Fibroblast of the aortic adventitia (primary cell): ENCODE measurements at regions not wholly inside any gene's neighbourhood (a gene's known extent, or its start where the extent isn't known, plus 50 kb on each side); places are given as distances from the start of the nearest gene placed in this dataset.

Experiments used
- DNase-seq: peaks from one replicate; pipeline ENCODE4 v3.0.0-alpha.2; 2010; ENCODE audit warnings: low read depth
- H3K4me3 ChIP-seq: 2 replicates; pipeline ENCODE4 v1.5.1; 2011; ENCODE audit warnings: low read depth, mild to moderate bottlenecking, control low read depth, low read length, moderate library complexity
- TF ChIP-seq, protein P1 (sequence below): IDR thresholded peaks from 2 replicates; pipeline ENCODE4 v1.5.1; 2011; ENCODE audit warnings: mild to moderate bottlenecking, low read length, control low read depth, inconsistent platforms; ENCODE audit not compliant: insufficient read depth

DNA sequence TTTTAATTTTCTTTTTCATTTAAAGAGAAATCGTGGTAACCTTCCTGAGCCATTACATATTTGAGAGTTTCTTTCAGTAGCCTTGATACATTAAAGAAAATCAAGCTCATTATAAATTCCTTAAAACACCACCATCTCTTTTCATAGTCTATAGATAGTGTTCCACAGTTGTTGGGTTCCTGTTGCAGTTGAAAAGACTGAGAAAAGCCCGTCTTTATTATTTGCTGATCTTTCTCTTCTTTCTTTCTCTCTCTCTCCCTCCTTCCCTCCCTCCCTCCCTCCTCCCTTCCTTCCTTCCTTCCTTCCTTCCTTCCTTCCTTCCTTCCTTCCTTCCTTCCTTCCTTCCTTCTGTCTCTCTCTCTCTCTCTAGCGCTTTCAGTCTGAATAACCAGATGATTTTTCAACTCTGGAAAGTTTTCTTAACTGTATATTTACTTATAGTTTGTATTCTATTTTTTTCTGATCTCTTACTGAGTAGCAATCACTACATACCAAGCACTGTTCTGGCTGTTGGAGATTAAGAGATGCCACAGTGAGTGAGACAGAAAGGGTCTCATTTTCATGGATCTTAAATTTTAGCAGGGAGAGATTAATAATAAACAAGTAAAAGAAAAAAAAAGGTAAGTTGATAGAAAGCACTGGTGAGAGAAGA lies 157.5 kb downstream of the TINAG start:
- no peak overlapping the region for H3K4me3 ChIP-seq
- TF ChIP-seq, protein P1, sequence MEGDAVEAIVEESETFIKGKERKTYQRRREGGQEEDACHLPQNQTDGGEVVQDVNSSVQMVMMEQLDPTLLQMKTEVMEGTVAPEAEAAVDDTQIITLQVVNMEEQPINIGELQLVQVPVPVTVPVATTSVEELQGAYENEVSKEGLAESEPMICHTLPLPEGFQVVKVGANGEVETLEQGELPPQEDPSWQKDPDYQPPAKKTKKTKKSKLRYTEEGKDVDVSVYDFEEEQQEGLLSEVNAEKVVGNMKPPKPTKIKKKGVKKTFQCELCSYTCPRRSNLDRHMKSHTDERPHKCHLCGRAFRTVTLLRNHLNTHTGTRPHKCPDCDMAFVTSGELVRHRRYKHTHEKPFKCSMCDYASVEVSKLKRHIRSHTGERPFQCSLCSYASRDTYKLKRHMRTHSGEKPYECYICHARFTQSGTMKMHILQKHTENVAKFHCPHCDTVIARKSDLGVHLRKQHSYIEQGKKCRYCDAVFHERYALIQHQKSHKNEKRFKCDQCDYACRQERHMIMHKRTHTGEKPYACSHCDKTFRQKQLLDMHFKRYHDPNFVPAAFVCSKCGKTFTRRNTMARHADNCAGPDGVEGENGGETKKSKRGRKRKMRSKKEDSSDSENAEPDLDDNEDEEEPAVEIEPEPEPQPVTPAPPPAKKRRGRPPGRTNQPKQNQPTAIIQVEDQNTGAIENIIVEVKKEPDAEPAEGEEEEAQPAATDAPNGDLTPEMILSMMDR: no peak
- no peak for DNase-seq

DNA sequence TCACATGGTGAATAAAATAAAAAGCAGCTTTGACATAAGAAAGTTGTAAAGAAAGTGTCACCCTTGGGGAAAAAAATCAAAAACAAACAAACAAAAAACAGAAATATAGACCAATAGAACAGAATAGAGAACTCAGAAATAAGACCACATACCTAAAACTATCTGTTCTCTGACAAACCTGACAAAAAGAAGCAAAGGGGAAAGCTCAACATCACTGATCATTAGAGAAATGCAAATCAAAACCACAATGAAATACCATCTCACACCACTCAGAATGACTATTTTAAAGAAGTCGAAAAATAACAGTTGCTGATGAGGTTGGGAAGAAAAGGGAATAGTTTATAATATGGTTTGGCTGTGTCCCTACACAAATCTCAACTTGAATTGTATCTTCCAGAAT lies 159.1 kb downstream of the TINAG start:
- H3K4me3 ChIP-seq: no peak overlapping the region
- DNase-seq: no peak
- TF ChIP-seq, protein P1: no peak

DNA sequence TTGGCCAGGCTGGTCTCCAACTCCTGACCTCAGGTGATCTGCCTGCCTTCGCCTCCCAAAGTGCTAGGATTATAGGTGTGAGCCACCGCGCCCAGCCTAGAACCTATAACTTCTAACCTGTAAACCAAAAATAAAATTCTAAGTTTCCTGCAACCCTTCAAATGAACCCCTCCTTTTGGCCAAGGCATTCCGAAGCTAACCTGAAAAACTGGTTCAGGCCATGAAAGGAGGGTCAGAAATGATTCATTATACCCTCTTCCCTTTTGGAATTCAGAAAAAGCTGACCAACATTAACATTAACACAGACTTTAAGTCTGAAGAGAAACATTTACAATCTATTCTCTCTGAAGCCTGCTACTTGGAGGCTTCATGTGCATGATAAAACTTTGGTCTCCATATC lies 165.1 kb downstream of the TINAG start:
- no peak for DNase-seq
- no peak overlapping the region for H3K4me3 ChIP-seq
- TF ChIP-seq, protein P1: no peak

DNA sequence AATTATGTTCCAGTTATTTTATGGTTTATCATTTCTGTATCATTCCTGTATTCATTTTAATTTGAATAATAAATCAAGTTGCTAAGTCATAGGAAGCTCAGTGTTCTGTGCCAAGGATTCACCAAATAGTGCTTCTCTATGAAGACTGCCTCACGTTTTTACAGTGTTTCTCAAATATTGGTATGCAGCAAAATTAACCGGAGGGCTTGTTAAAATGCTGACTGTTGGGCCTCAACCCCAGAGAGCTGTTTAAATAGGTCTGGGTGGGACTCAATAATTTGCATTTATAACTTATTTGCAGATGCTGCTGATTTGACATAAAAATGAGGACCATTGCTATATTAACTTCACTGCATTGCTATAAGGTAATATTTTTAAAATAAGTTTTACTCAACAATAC lies 166.7 kb downstream of the TINAG start:
- H3K4me3 ChIP-seq: no peak overlapping the region
- TF ChIP-seq, protein P1: no peak
- DNase-seq: no peak

DNA sequence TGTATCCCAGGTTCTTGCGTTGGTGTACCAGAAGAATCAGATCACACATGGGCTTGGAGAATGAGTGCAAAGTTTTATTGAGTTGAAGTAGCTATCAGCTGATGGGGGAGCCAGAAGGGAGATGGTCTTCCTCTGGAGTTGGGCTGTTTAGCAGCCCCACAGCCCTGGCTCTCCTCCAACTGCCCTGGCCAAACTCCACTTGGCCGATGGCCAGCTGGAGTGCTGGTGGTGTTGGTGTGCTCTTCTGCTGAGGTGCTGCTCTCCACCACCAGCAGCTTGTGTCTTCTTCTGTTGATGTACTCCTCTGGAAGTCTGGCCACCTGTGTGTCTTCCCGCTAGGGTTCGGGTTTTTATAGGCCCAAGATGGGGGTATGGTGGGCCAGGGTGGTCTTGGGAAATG lies 172.8 kb downstream of the TINAG start:
- no peak for DNase-seq
- H3K4me3 ChIP-seq: no peak overlapping the region
- TF ChIP-seq, protein P1: no peak

DNA sequence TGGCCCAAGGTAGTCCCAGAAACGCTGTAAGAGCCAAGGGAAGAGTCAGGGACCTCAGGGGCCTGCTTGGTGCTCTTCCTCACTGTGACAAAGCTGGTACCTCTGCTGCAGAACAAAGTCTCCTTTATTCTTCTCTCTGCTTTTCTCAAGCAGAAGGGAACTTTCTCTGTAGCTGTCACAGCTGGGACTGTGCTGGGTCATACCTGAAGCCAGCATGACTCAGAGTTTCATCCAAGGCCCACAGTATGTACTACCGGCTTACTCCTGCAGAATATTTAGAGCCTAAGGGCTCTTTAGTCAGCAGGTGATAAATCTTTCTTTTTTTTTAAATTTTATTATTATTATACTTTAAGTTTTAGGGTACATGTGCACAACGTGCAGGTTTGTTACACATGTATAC lies 183.2 kb downstream of the TINAG start:
- no peak for DNase-seq
- TF ChIP-seq, protein P1: no peak

DNA sequence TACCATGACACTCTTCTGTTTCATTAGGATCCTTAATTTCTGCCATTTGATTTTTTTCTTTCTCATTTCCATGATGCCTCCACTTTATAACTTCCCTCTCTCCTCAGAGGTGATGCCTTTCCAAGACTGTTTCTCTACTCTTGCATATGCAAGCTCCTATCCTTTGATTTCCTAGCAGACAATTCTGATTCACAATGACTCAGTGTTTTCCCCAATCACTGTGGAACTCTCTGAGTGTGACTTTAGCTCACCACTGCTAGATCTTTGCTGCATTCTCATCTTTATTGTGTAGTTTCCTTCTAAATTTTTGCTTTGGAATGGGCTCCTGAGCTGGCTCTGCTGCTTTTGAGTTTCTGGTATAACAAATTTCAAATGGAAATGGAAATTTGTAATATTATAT lies 184.9 kb downstream of the TINAG start:
- TF ChIP-seq, protein P1: no peak
- DNase-seq: peak; percentile 81
- no peak overlapping the region for H3K4me3 ChIP-seq

More for the DNA sequence above, 183.2 kb downstream of the TINAG start:
- no peak overlapping the region for H3K4me3 ChIP-seq
